MCF 10A (cell line): ENCODE measurements at regions not wholly inside any gene's neighbourhood (a gene's known extent, or its start where the extent isn't known, plus 50 kb on each side); places are given as distances from the start of the nearest gene placed in this dataset.

Experiments used
- BruUV-seq: library from RNA; stranded (reverse); fragments of 400-500 nt; replicated peaks from 2 replicates; lab custom pipeline; 2021; lab: Mats Ljungman, UMichigan
- CTCF ChIA-PET: fragments of 300-600 bp; sonication (Branson Sonifier 250); formaldehyde crosslinking; extraction: SDS; loops from one replicate; lab custom pipeline; 2021; ENCODE audit warnings: antibody characterized with exemption, inconsistent platforms; lab: Yijun Ruan, JAX
- POLR2A ChIA-PET: fragments of 300-600, 350-650 bp; sonication (Branson Sonifier 250); formaldehyde crosslinking; extraction: SDS; loops from one replicate; lab custom pipeline; 2020; ENCODE audit warnings: antibody characterized with exemption, inconsistent platforms; lab: Yijun Ruan, JAX
- DNase-seq: peaks from one replicate; pipeline ENCODE4 v3.0.0-alpha.2; 2018; ENCODE audit not compliant: unreplicated experiment
- H3K27ac Mint-ChIP-seq: one replicate; pipeline ENCODE4 v1.8.0; 2022; ENCODE audit warnings: mild to moderate bottlenecking, low read depth, mixed read lengths; ENCODE audit not compliant: unreplicated experiment
- H3K27me3 Mint-ChIP-seq: one replicate; pipeline ENCODE4 v1.8.0; 2022; ENCODE audit warnings: mixed read lengths; ENCODE audit not compliant: insufficient read depth, unreplicated experiment
- H3K36me3 Mint-ChIP-seq: one replicate; pipeline ENCODE4 v1.8.0; 2022; ENCODE audit warnings: mild to moderate bottlenecking, moderate library complexity, mixed read lengths; ENCODE audit not compliant: insufficient read depth, unreplicated experiment
- H3K4me1 Mint-ChIP-seq: one replicate; pipeline ENCODE4 v1.8.0; 2022; ENCODE audit warnings: mixed read lengths; ENCODE audit not compliant: insufficient read depth, unreplicated experiment
- H3K4me3 Mint-ChIP-seq: one replicate; pipeline ENCODE4 v1.8.0; 2022; ENCODE audit warnings: mild to moderate bottlenecking, moderate library complexity, mixed read lengths; ENCODE audit not compliant: unreplicated experiment
- H3K9me3 Mint-ChIP-seq: one replicate; pipeline ENCODE4 v1.8.0; 2022; ENCODE audit warnings: mixed read lengths; ENCODE audit not compliant: unreplicated experiment
- CTCF ChIP-seq: fragments of 200-600 bp; IDR thresholded peaks from one replicate; pipeline ENCODE4 v1.8.0; 2022; ENCODE audit warnings: antibody characterized with exemption, mild to moderate bottlenecking; ENCODE audit not compliant: unreplicated experiment
- intact Hi-C: fragments of 100-400 bp; cut with micrococcal nuclease; formaldehyde crosslinking; loops from 2 replicates; pipeline ENCODE4 v1.14.1; 2022

DNA sequence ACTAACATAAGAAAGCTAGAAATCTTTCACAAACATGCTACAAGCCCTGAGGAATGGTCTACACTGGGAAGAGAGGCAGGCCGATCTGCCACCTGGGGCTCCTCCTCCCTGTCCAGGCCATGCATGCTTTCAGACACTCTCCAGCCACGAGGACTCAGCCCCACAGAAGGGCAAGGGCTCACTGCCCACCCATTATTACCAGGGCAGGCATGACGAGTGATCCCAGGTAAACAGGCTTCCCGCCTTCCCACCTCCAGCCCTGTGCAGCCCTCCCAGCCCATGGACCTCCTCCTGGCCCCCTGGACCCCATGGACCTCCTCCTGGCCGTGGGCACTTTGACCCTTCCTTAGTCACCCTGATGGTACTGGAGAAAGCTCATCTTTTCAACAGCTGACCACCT is 75.8 kb upstream of the TEX51 start:
- TF ChIP-seq CTCF: no peak
- Mint-ChIP-seq H3K36me3 (no peaks in the 10 kb centered on the region), H3K4me1 (no peaks in the 10 kb centered on the region), H3K27ac (no peak overlapping the region), H3K4me3 (no peak overlapping the region), H3K27me3 (peaks cover 33% of the 10 kb centered on the region), H3K9me3 (peaks cover 11% of the 10 kb centered on the region)
- no TSS peak for BruUV-seq
- ChIA-PET POLR2A (no interaction called here), CTCF (no interaction called here)
- DNase-seq: no peak
- intact Hi-C loops: no loop called here

- intact Hi-C loops: no loop called here
- no TSS peak for BruUV-seq
- H3K27ac Mint-ChIP-seq: no peak overlapping the region
- ChIA-PET POLR2A (no interaction called here), CTCF (no interaction called here)
- no peak for DNase-seq
- no peak for TF ChIP-seq CTCF
- H3K4me1 Mint-ChIP-seq: no peaks in the 10 kb centered on the region
- H3K4me3 Mint-ChIP-seq: no peak overlapping the region
- no peaks in the 10 kb centered on the region for H3K36me3 Mint-ChIP-seq
- H3K9me3 Mint-ChIP-seq: peaks cover 11% of the 10 kb centered on the region
- peaks cover 34% of the 10 kb centered on the region for H3K27me3 Mint-ChIP-seq
Observed at GRCh38 chr2:126823951-126824350, 74.7 kb upstream of the TEX51 start.

DNA sequence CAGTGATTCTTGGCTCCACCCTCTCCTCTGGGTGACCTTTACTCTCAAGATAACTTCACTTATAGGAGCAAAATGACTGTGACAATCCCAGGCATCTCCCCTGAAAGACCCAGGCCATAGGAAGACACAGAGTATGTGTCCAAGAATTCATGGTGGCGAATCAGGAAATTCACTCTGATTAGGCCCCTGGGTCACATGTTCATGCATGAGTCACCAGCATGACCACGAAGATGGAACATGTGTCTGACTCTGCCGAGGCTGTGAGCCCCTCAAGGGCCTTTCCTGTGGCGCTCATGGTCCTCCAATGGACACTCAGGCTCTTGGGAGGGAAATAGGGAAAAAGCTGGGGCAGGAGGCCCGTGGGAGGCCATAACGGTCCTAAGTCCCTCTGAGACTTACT is 74.0 kb upstream of the TEX51 start:
- H3K36me3 Mint-ChIP-seq: no peaks in the 10 kb centered on the region
- intact Hi-C loops: no loop called here
- no TSS peak for BruUV-seq
- H3K9me3 Mint-ChIP-seq: peaks cover 11% of the 10 kb centered on the region
- H3K27ac Mint-ChIP-seq: no peak overlapping the region
- H3K27me3 Mint-ChIP-seq: peaks cover 30% of the 10 kb centered on the region
- H3K4me1 Mint-ChIP-seq: no peaks in the 10 kb centered on the region
- CTCF ChIA-PET: interaction anchor here (0.6 kb wide), 1 partner anchor 15 kb away, joined by 5 read pairs; no protein-coding TSS in a partner anchor
- POLR2A ChIA-PET: no interaction called here
- no peak for TF ChIP-seq CTCF
- H3K4me3 Mint-ChIP-seq: no peak overlapping the region
- no peak for DNase-seq

DNA sequence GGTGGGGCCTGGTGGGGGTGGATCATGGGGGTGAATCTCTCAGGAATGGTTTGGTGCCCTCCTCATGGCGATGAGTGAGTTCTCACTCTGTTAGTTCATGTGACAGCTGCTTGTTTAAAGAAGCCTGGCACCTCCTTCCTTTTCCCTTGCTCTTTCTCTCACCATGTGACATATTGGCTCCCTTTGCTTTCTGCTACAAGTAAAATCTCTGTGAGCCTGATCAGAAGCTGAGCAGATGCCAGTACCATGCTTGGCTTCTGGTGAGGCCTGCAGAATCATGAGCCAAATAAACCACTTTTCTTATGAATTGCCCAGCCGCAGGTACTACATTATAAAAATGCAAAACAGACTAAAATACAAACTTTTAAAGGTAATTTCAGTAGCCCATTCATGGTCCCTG is 73.4 kb upstream of the TEX51 start:
- H3K36me3 Mint-ChIP-seq: no peaks in the 10 kb centered on the region
- intact Hi-C loops: no loop called here
- H3K27ac Mint-ChIP-seq: no peak overlapping the region
- no peak for DNase-seq
- BruUV-seq: no TSS peak
- POLR2A ChIA-PET: no interaction called here
- no peak for TF ChIP-seq CTCF
- H3K9me3 Mint-ChIP-seq: peaks cover 5% of the 10 kb centered on the region
- CTCF ChIA-PET: interaction anchor here (0.6 kb wide), 1 partner anchor 16 kb away, joined by 5 read pairs; no protein-coding TSS in a partner anchor
- H3K27me3 Mint-ChIP-seq: peaks cover 24% of the 10 kb centered on the region
- H3K4me1 Mint-ChIP-seq: no peaks in the 10 kb centered on the region
- no peak overlapping the region for H3K4me3 Mint-ChIP-seq
